ENCODE measurements at regions not wholly inside any gene's neighbourhood (a gene's known extent, or its start where the extent isn't known, plus 50 kb on each side); places are given as distances from the start of the nearest gene placed in this dataset.

DNA sequence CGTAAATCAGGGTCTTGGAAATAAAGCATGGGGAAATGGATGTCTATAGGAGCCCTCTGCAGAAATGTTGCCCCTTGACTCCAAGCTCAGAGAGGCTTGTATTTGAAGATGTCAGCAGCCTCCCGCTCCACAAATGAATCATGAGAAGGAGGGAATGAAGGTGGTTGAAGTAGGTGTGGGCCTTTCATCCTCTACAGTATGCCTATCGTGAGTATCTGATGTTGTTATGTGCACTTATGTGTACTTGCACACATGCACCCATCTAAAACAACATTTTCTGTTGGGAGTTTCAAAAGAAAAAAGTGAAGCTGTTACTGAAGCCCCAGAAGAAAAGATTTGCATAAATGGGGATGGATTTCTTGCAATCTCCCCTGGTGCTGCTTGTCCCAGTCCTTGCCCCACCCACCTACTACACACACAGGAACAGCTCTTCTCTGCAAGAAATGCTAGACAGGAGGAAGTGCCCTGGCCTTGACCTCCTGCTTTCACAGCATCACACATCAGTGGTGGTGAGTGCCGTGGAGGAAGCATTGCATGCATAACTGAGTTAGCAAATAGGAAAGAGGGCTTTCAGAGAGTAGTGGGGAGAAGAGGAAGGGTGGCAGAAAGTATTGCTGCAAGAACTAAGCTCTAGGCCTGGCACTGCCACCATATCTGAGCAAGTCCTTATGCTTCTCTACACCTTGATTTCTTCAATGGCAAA lies 156.1 kb downstream of the SNX18 start:
- TF ChIP-seq CTCF (conservative IDR thresholded peaks at IDR 0.05) (no peak), ZFX (IDR thresholded peaks at IDR 0.05) (no peak)
- no peak overlapping the region for H3K27ac ChIP-seq

GRCh38 chr5:54672871-54673270 lies 155.3 kb downstream of the SNX18 start:
- no peak overlapping the region for H3K27ac ChIP-seq

DNA sequence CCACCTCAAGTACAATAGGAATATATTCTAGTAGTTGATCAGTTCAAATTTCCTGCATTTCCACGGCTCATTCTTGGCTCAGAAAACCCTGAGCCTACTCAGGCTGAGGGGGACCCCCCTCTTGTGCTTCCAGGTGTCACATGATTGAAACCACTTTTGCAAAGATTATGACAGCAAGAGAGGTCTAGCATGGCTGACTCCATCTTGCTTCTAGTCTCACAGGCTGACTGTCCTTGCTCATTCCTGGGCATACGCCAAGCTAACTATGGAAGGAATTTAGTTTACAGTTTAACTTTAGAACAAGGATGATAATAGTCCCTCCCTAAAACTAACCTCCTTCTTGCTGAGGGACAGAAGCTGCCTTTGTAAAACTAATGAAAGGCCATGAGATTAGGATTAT lies 154.1 kb downstream of the SNX18 start:
- no peak for TF ChIP-seq CTCF (conservative IDR thresholded peaks at IDR 0.05)
- TF ChIP-seq ZFX (IDR thresholded peaks at IDR 0.05) = no peak
- no peak overlapping the region for H3K27ac ChIP-seq

More at GRCh38 chr5:54672871-54673270, 155.3 kb downstream of the SNX18 start:
- TF ChIP-seq CTCF (conservative IDR thresholded peaks at IDR 0.05) (no peak), ZFX (IDR thresholded peaks at IDR 0.05) (no peak)

GRCh38 chr5:54671111-54671531 lies 153.6 kb downstream of the SNX18 start:
- no peak overlapping the region for H3K27ac ChIP-seq
- TF ChIP-seq ZFX (IDR thresholded peaks at IDR 0.05) (no peak), CTCF (conservative IDR thresholded peaks at IDR 0.05) (no peak)

DNA sequence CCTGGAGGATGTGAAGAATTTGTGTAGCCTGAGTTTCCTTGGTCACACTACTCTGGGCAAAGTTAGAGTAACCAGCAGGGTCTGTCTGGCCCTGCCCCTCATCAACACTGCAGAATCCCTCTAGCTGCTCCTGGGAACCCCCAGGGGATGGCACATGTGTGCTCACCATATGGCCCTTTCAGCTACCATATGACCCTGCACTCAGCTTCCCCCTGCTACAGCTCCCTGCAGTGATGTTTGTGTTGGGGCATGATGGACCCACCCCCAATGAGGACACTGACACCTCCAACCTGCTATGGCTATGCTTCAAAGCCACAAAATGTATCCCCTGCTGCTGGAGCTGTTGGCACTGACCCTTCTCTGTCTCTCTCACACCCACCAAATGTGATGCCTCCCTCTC lies 152.7 kb downstream of the SNX18 start:
- no peak overlapping the region for H3K27ac ChIP-seq
- TF ChIP-seq ZFX (IDR thresholded peaks at IDR 0.05) (no peak), CTCF (conservative IDR thresholded peaks at IDR 0.05) (no peak)

DNA sequence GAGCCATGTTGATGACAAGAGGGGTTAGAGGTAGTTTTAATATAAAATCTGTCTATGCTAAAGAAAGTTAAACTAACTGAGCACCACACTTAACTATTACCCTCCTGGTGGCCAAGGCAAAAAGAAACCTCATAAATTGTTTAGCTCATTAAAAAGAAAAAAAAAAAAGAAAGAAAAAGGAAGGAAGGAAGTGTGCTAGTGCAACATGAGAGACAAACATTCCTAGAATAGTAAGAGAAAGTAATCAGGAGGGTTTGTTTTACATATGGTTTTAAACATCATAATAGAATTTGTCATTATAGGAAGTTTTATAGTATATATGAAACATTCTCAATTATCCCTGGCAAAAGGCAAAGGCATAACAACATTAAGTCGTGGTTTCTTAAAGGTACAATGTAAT lies 152.3 kb downstream of the SNX18 start:
- no peak overlapping the region for H3K27ac ChIP-seq
- TF ChIP-seq CTCF (conservative IDR thresholded peaks at IDR 0.05) (no peak), ZFX (IDR thresholded peaks at IDR 0.05) (no peak)

DNA sequence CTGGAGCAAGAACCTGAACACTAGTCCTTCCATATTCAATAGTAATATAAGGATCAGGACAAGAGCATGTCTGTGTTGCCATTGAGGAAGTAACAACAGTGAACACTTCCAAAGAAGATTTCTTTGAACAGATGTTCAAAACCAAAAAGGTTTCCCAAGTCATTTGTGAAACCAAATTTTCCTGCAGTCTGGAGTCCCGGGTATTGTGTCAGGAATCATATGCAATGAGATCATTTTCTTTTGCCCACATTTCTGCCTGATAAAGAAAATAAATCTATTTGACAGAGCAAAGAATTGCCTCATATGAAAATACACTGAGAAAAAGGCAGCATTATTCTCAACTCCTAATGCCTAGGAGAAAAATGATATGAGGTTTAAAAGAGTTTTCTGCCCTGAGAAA lies 151.7 kb downstream of the SNX18 start:
- H3K27ac ChIP-seq = no peak overlapping the region
- no peak for TF ChIP-seq CTCF (conservative IDR thresholded peaks at IDR 0.05)
- no peak for TF ChIP-seq ZFX (IDR thresholded peaks at IDR 0.05)
